Suprapubic skin (tissue), 4 donors: ENCODE measurements at regions not wholly inside any gene's neighbourhood (a gene's known extent, or its start where the extent isn't known, plus 50 kb on each side); places are given as distances from the start of the nearest gene placed in this dataset.

ENCODE experiments used
- DNase-seq, 2 donors: peaks; one replicate each; pipeline ENCODE4 v3.0.0-alpha.2; 2019; ENCODE audit warnings: low spot score in 2 of 2
- H3K27ac ChIP-seq: fragments of 200-600 bp; sonication (generic); one replicate; pipeline ENCODE4 v1.5.1; 2019
- H3K27me3 ChIP-seq: fragments of 200-600 bp; sonication (generic); one replicate; pipeline ENCODE4 v1.5.1; 2019
- H3K36me3 ChIP-seq: fragments of 200-600 bp; sonication (generic); one replicate; pipeline ENCODE4 v1.5.1; 2019
- H3K4me1 ChIP-seq: fragments of 200-600 bp; sonication (generic); one replicate; pipeline ENCODE4 v1.5.1; 2019
- H3K4me3 ChIP-seq: fragments of 200-600 bp; sonication (generic); one replicate; pipeline ENCODE4 v1.5.1; 2019; ENCODE audit warnings: mild to moderate bottlenecking
- H3K9me3 ChIP-seq: fragments of 200-600 bp; sonication (generic); one replicate; pipeline ENCODE4 v1.5.1; 2019
- CTCF ChIP-seq, 2 donors: fragments of 200-600 bp in 1 of 2; fragments of 450-650 bp in 1 of 2; sonication (generic) in 1 of 2; IDR thresholded peaks; one replicate each; pipeline ENCODE4 v1.5.1; 2016 to 2019; ENCODE audit warnings: antibody characterized with exemption in 2 of 2, mild to moderate bottlenecking in 1 of 2, moderate library complexity in 1 of 2
- EP300 ChIP-seq: sonication (generic); formaldehyde crosslinking; IDR thresholded peaks from one replicate; pipeline ENCODE4 v1.6.1; 2017; ENCODE audit warnings: antibody characterized with exemption
- POLR2A ChIP-seq, 2 donors: fragments of 450-650 bp; IDR thresholded peaks; one replicate each; pipeline ENCODE4 v1.6.1; 2017; ENCODE audit warnings: antibody characterized with exemption in 2 of 2, mild to moderate bottlenecking in 2 of 2, moderate library complexity in 2 of 2
- POLR2AphosphoS5 ChIP-seq, 3 donors: sonication (generic); formaldehyde crosslinking; IDR thresholded peaks; one replicate each; pipeline ENCODE4 v1.6.1; 2017; ENCODE audit warnings: antibody characterized with exemption in 3 of 3
- WGBS: methylation state at CpG from one replicate; pipeline ENCODE4 v1.1.5; 2018; 5-methylcytosine and 5-hydroxymethylcytosine counted together

DNA sequence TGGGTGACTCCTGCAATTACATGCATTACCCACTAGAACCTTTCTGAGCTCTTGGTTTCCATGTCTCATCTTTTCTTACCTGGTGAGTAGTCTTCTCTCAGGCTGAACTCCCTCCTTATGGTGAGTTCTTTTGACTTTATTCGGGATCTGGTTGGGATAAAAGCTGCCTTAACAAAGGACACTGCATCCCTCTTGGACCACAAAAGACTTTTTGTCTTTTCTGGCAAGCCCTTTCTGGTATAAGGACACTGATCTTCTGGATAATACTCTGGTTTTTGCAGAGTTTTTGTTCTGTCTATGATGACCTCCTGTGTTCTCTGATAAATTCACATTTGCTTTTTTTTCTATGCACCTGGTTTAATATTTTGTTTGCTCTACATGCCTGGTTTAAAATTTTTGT is 66.7 kb downstream of the SLITRK1 start:
- Histone ChIP-seq H3K36me3 (no peaks in the 10 kb centered on the region), H3K4me1 (no peaks in the 10 kb centered on the region), H3K9me3 (no peaks in the 10 kb centered on the region), H3K27me3 (no peaks in the 10 kb centered on the region), H3K4me3 (no peak overlapping the region), H3K27ac (no peak overlapping the region)
- DNase-seq: no peak
- 93% methylated on average over 1 of the region's 1 CpG for WGBS
- TF ChIP-seq CTCF (IDR thresholded peaks at IDR 0.05) (no peak), POLR2AphosphoS5 (IDR thresholded peaks at IDR 0.05) (no peak), POLR2A (IDR thresholded peaks at IDR 0.05) (no peak), EP300 (no peak)

DNA sequence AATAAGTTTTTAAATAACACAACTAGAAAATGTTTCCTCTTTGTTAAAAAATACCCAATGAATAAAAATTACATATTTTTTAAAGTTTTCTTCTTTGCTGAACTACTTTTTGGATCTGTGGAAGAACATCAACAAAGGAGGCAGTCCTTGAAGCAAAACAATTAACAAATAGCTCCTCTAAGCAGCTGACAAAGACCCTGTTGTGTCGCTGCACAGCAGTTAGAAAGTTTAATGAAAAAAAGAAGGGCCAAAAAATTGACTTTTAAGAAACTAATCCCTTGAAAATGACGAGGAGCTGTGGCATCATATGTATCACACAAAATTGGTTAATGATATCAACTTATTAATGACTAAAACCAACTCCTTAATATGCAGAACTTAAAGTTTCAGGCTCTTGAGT is 72.1 kb downstream of the SLITRK1 start:
- Histone ChIP-seq H3K4me1 (no peaks in the 10 kb centered on the region), H3K27me3 (no peaks in the 10 kb centered on the region), H3K9me3 (no peaks in the 10 kb centered on the region), H3K27ac (no peak overlapping the region), H3K4me3 (no peak overlapping the region), H3K36me3 (no peaks in the 10 kb centered on the region)
- no peak for TF ChIP-seq POLR2AphosphoS5 (IDR thresholded peaks at IDR 0.05)
- no peak for TF ChIP-seq CTCF (IDR thresholded peaks at IDR 0.05)
- no peak for TF ChIP-seq EP300
- no peak for TF ChIP-seq POLR2A (IDR thresholded peaks at IDR 0.05)
- WGBS: 57% methylated on average over 2 of the region's 2 CpGs
- DNase-seq: no peak

DNA sequence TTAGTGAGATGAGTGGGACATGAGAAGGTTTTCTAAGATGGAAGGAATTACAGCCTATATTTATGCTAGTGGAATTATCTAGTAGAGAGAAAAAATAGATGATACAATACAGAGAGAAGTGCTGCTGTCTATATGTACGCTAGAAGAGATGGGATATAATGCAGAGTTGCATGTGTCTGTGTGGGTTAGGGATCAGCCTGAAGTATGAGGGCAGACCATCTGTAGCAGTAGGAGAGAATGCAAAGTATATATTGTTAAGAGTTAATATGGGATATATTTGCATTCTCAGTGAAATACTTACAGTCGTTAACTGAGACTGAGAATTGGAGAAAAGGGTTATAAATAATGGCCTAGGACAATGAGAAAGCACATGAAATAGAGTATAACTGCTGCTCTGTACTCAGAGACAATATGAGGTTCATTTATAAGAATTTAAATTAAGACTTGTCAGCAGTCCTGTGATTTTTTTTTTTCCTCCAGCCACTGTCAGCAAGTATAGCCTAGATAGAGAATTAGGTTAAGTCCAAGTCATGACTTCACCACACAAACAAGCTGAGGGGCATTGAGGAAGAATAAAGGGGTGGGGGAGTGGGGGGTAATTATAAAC is 77.8 kb downstream of the SLITRK1 start:
- no peaks in the 10 kb centered on the region for H3K4me1 ChIP-seq
- no peak overlapping the region for H3K27ac ChIP-seq
- no peak overlapping the region for H3K4me3 ChIP-seq
- WGBS: 81% methylated on average over 2 of the region's 2 CpGs
- DNase-seq: no peak
- no peaks in the 10 kb centered on the region for H3K27me3 ChIP-seq
- H3K9me3 ChIP-seq: no peaks in the 10 kb centered on the region
- no peaks in the 10 kb centered on the region for H3K36me3 ChIP-seq
- TF ChIP-seq EP300 (no peak), POLR2A (IDR thresholded peaks at IDR 0.05) (no peak), POLR2AphosphoS5 (IDR thresholded peaks at IDR 0.05) (no peak), CTCF (IDR thresholded peaks at IDR 0.05) (no peak)

DNA sequence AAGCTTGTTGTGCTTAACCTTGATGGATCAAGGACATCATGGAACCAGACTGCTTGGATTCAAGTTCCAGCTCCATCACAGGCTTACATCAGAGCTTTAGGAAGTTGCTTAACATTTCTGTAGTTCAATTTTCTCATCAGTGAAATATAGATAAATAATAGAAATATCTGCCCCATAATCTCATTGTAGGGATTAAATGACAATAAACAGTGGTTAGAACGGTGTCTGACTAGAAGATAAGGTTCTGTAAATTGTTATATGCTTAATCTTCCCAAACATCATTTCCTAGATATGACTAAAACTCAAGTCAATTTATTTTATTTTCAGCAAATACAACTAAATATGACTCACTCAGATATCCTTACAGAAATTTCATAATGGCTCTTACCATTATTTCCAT is 83.5 kb downstream of the SLITRK1 start:
- H3K4me1 ChIP-seq: no peaks in the 10 kb centered on the region
- 70% methylated on average over 1 of the region's 1 CpG for WGBS
- H3K9me3 ChIP-seq: no peaks in the 10 kb centered on the region
- no peak overlapping the region for H3K27ac ChIP-seq
- no peak overlapping the region for H3K4me3 ChIP-seq
- no peak for DNase-seq
- no peak for TF ChIP-seq POLR2A (IDR thresholded peaks at IDR 0.05)
- no peak for TF ChIP-seq POLR2AphosphoS5 (IDR thresholded peaks at IDR 0.05)
- TF ChIP-seq EP300: no peak
- TF ChIP-seq CTCF (IDR thresholded peaks at IDR 0.05): no peak
- no peaks in the 10 kb centered on the region for H3K36me3 ChIP-seq
- no peaks in the 10 kb centered on the region for H3K27me3 ChIP-seq

- Histone ChIP-seq H3K4me1 (no peaks in the 10 kb centered on the region), H3K27me3 (no peaks in the 10 kb centered on the region), H3K27ac (no peak overlapping the region), H3K36me3 (no peaks in the 10 kb centered on the region), H3K9me3 (no peaks in the 10 kb centered on the region), H3K4me3 (no peak overlapping the region)
- DNase-seq: no peak
- TF ChIP-seq POLR2AphosphoS5 (IDR thresholded peaks at IDR 0.05) (no peak), POLR2A (IDR thresholded peaks at IDR 0.05) (no peak), CTCF (IDR thresholded peaks at IDR 0.05) (no peak), EP300 (no peak)
- WGBS: 49% methylated on average over 2 of the region's 2 CpGs
These were observed 85.9 kb downstream of the SLITRK1 start for GRCh38 chr13:83796364-83796763.
